CD4-positive, alpha-beta T cell treated with Interleukin-12 subunit alpha and Interleukin-12 subunit beta, for 1 hour (primary cell): ENCODE measurements at regions not wholly inside any gene's neighbourhood (a gene's known extent, or its start where the extent isn't known, plus 50 kb on each side); places are given as distances from the start of the nearest gene placed in this dataset.

ENCODE experiments used
- DNase-seq: peaks from one replicate; pipeline ENCODE4 v3.0.0-alpha.2; 2020

GRCh38 chr11:45554230-45554967 lies 111.0 kb downstream of the CHST1 start:
- no peak for DNase-seq

DNA sequence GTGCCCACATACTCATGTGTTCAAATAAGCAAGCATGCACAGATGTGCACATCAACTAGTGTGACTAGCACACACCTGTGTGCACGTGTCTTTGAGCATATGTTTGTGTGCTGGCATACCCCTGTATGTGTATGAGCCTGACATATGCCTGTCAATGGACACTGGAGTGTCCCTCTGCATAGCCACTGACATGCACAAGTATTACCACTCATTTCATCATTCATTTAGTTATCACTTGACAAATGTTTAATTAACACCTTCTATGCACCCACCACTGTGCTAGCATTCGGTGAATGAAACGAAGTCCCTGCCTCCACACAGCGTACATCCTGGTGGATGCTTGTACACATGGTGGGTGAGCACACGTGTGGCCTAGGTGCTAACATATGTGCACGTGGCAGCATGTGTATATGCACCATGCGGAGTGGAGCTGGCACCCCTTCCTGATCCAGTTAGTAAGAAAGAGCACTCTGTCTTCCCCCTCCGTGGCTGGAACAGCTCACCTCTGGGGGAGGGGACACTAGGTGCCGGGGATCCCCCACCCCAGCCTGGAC lies 112.0 kb downstream of the CHST1 start:
- DNase-seq = no peak

GRCh38 chr11:45551191-45551713 lies 114.2 kb downstream of the CHST1 start:
- DNase-seq = no peak

GRCh38 chr11:45549257-45549656 lies 116.2 kb downstream of the CHST1 start:
- no peak for DNase-seq

DNA sequence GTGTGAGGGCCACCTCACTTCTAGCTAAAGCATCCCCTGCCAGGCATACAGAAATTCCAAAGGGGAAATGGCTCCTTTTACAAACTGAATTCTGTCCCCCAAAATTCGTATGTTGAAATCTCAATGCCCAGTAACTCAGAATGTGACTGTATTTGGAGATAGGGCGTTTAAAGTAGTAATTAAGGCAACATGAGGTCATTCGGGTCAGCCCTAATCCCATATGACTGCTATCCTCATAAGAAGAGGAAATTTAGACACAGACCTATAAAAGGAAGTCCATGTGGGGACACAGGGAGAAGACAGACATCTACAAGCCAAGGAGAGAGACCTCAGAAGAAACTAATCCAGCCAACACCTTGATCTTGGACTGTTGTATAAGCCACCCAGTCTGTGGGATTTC lies 119.1 kb downstream of the CHST1 start:
- no peak for DNase-seq

DNA sequence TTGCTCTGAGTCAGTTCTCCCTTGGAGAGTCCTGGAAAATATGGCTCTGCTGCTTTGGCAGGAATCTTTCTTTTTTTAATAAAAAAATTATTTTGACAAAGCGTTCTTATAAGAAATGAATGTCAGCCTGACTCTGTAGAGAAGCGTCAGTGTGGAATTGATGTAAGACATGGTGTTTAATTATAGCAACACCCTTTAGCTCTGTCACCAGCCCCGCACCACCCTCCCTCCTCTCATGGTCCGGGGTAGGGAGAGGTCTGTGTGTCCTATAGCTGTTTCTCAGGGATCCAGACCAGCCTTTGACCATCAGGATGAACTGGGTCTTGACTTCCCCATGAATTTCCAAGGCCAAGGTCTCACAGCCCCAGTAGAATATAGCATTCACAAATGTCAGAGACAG lies 120.6 kb downstream of the CHST1 start:
- no peak for DNase-seq

GRCh38 chr11:45543808-45544422 lies 121.5 kb downstream of the CHST1 start:
- DNase-seq = no peak

DNA sequence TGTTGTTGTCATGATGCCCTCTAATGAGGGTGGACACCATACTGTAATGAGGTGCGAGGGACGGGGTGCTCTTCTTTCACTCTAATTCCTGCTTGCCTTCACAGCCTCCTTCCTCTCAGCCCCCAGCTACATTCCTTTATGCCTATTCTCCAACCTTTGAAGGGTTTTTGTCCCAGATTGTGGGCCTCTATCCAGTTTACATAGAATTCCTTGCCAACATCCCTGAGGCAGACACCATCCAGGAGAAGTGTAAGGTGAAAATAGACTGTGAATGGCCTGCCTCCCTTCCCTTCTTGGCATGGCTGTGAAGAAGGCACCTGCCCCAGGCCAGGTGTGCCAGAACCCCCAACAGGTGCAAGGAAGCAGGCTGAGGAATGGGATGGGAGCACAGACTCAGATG lies 122.3 kb downstream of the CHST1 start:
- DNase-seq = no peak

DNA sequence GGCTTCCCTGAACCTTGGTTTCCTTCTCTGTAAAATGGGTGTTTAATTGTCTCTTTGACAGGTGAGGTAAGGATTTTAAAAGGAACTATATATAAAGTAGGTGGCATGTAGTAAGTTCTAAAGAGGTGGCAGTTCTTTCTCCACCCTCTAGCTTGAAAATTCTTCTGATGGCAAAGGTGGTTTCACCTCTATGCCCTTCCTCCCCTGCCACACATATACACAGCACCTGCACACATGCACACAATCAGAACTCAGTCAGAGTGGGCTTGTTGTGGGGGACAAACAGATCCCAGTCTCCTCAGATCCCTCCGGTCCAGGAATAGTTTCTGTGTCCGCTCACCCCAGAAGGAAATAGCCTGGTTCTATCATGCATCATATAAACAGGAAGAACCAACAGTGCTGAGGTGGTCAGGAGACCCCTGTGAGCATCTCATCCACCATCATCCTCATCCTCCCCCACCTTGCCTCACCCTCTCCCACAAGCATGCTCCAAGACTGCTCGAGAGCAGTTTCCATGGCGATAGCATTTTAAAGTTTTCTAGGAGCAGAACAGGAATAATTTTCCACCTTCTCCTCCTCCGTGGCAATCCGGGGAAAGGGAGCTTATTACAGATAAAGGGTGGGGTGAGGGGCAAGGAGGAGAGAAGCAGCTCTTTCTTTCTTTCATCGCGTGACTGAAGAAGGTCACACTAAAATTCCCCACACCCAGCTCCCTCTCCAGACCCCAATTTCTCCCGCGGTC lies 123.6 kb downstream of the CHST1 start:
- DNase-seq = no peak

DNA sequence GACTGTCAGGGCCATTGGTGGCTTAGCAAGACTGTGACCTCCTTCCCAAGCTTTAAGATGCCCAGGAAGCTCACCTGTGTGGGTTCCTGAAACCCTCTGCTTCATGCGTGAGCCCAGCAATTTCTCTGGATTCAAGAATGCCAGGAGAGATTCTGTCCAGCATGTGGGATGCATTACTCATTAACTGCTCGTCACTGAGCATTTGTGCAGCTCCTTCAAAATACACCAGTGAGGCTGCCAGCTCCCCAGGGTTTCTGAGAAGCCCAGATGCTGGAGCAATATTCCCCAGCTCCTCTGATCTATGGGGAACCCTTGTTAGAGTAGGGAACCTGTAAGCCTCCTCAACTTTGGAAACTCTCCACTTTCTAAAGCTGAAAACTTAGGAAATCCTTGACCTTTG lies 126.5 kb downstream of the CHST1 start:
- DNase-seq = no peak

GRCh38 chr11:45538363-45538762 lies 127.1 kb downstream of the CHST1 start:
- DNase-seq = no peak

- no peak for DNase-seq
Measured at GRCh38 chr11:45537614-45538013, 127.8 kb downstream of the CHST1 start.

DNA sequence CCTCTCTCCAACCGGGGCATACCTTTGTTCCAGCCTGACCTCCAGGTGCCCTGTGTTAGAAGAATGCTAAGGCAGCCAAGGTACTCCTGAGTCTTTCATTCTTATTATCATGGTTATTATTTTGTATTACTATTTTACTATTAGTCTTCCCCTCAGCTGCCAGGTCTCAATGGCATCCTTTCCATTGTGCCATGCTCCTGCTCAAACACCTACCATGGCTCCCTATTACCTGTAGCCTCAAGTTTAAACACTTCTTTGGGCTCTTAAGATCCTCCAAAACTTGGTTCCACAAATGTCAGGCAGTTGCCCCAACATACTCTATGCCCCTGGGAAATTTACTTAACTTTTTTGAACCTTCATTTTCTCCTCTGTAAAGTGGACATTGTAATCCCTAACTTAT lies 130.4 kb downstream of the CHST1 start:
- DNase-seq = no peak

DNA sequence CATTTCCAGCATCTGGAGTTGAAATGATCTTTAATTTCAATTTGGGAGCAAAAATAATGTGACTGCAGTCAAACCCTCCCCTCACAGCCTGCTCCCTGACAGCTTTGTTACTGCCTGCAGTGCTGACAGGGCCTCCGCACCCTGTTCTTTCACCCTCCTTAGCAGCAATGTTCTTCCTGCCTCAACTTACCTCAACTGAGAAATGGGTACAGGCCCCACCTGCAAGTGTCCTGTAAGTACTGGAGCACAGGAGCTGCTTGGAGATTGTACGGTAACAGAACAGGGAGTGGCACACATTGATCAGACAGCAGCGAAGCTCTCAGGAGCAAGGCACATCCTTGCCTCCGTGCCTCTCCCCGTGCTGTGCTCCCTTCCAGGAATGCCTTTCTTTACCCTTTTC lies 131.3 kb downstream of the CHST1 start:
- DNase-seq = no peak

DNA sequence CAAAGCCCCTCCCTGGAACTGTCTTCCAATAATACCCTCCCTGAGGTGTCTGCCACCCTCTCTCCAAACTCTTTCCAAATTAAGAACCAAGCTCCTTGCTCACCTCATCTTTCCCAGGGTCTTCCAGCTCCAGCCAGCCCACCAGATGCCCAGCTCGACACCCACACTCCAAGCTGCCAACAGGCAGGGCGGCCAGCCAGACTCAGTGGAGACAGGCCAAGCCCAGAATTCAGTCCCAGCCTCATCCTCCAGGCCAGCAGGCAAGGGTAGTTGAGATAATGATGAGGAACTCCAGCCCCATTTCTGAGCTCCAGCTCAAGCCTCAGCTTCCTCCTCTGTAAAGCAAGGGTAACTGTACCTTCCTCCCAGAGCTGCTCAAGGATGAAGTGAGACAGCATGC lies 132.9 kb downstream of the CHST1 start:
- DNase-seq = no peak

DNA sequence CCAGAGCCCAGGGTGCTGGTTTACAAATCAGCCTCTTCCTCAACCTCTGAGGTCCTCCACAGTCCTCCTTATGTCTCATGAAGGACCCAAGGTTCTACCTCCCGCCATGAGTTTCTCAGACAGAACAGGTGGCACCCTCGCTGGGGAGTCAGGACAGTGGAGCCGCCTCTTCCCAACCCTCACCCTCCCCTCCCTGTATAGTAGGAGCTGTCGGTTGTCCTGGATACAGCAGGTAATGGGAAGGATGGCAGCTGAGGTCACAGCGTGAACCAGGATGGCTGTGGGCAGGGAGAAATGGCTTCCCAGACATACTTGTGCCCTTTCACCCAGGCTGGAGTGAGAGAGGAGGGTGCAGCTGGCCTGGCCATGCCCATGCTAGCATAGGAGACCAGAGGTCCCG lies 134.6 kb downstream of the CHST1 start:
- no peak for DNase-seq

DNA sequence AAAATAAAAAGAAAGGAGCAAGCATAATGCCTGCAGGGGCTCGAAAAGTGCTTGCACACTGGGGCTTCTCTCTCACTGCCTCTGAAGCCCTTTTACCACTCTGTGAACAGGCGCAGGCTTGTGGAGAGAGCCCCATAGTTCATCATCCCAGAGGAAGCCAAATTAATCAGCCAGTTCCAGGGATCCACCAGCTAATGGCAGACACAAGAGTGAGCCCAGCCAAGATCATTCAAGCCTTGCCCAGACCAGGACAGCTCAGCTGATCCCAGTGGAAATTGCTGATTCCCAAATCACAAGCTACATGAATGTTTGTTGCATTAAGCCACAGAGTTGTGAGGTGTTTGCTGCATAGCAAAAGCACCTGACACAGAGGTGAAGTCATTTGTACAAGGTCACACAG lies 135.3 kb downstream of the CHST1 start:
- DNase-seq = no peak

GRCh38 chr11:45528435-45528834 lies 137.0 kb downstream of the CHST1 start:
- no peak for DNase-seq

DNA sequence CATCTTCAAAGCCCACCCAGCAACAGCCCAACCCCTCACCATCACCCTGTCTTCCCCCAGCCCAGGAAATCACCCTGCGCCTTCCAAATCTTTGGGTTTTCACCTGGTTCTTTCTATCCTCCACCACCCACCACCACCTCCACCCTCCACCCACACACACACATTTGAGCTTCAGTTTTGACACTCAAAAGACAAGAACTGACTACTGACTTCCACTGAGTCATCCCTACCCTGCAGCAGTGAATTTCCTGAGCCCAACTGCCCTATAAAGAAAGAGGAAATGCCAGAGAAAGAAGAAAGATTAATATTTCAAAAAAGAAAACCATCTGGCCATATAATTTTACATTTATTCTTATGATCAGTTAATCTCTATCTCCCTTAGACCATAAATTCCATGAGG lies 137.5 kb downstream of the CHST1 start:
- no peak for DNase-seq

- no peak for DNase-seq
Measured at GRCh38 chr11:45525393-45525792, 140.0 kb downstream of the CHST1 start.

DNA sequence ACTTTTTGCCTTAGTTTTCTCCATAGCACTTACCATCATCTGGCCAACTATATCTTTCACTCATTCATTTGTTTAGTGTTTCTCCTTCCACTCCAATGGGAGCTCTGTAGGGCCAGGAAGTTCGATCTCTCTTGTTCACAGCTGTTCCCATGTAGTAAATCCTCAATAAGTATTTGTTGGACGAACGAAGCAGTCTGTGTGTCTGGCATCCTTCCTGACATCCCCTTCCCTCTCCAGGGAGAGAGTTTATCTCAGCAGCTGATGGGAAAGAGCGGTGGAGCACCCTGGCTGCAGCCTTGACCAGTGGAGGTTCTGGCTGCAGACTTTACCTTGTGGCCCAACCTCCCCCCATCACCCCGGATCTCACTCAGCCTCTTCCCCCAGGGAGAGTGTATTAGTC lies 141.7 kb downstream of the CHST1 start:
- DNase-seq = no peak

DNA sequence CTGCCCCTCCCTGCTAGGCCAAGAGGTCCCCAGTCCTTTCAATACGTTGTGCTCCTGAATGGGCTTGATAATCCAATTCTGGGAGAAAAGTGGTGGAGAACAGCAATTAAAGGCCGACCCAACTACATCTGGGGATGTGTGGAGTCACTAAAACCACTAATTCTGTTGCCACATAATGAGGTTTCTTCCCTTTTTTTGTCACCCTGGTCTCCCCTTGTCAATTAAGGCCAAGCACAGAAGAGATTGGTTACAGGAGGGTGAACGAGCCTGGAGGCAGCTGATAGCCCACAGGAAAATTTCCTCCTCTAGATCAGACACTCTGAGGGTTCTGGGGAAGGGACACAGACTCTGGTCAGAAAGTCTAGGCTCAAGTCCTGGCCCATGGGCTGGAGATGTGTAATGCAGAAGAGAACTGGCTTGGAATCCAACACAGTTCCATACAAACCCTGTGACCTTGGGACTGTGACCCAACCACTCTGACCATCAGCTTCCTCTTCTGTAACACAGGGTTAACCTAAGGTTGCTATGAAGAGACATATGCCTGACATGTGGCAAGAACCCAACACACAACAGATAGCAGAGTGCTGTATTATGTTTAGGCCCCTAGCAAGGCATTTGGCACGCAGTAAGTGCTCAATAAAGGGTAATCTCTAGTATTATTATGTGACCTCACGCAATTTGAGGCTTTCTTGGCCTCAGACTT lies 146.4 kb downstream of the CHST1 start:
- DNase-seq = no peak
